ENCODE measurements at regions not wholly inside any gene's neighbourhood (a gene's known extent, or its start where the extent isn't known, plus 50 kb on each side); places are given as distances from the start of the nearest gene placed in this dataset.

- TF ChIP-seq FOXM1 (IDR thresholded peaks at IDR 0.05; ENCODE audit: borderline replicate concordance, low read depth) (no peak), CEBPB (IDR thresholded peaks at IDR 0.05) (no peak), MAX (IDR thresholded peaks at IDR 0.05) (no peak), EP300 (IDR thresholded peaks at IDR 0.05; ENCODE audit: borderline replicate concordance) (no peak), EGR1 (IDR thresholded peaks at IDR 0.05) (no peak), NFIC (IDR thresholded peaks at IDR 0.05) (no peak), TEAD4 (IDR thresholded peaks at IDR 0.05) (no peak), TAF1 (IDR thresholded peaks at IDR 0.05; ENCODE audit: low read depth) (no peak)
- TF ChIP-seq, protein P1, sequence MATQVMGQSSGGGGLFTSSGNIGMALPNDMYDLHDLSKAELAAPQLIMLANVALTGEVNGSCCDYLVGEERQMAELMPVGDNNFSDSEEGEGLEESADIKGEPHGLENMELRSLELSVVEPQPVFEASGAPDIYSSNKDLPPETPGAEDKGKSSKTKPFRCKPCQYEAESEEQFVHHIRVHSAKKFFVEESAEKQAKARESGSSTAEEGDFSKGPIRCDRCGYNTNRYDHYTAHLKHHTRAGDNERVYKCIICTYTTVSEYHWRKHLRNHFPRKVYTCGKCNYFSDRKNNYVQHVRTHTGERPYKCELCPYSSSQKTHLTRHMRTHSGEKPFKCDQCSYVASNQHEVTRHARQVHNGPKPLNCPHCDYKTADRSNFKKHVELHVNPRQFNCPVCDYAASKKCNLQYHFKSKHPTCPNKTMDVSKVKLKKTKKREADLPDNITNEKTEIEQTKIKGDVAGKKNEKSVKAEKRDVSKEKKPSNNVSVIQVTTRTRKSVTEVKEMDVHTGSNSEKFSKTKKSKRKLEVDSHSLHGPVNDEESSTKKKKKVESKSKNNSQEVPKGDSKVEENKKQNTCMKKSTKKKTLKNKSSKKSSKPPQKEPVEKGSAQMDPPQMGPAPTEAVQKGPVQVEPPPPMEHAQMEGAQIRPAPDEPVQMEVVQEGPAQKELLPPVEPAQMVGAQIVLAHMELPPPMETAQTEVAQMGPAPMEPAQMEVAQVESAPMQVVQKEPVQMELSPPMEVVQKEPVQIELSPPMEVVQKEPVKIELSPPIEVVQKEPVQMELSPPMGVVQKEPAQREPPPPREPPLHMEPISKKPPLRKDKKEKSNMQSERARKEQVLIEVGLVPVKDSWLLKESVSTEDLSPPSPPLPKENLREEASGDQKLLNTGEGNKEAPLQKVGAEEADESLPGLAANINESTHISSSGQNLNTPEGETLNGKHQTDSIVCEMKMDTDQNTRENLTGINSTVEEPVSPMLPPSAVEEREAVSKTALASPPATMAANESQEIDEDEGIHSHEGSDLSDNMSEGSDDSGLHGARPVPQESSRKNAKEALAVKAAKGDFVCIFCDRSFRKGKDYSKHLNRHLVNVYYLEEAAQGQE (IDR thresholded peaks at IDR 0.05; ENCODE audit: low read depth): no peak
These were observed 275.3 kb downstream of the METTL15 start for GRCh38 chr11:28383456-28383855.

All from Ishikawa (cell line).